GM18519 (cell line): ENCODE measurements at regions not wholly inside any gene's neighbourhood (a gene's known extent, or its start where the extent isn't known, plus 50 kb on each side); places are given as distances from the start of the nearest gene placed in this dataset.
A peak's percentile ranks its signal among the peaks of the same experiment; 100 is the strongest.
"Not testable (repeated sequence)": the region's sequence is repeated elsewhere in the genome, so short reads cannot be mapped to it uniquely, and the experiment has no call there.

ENCODE experiments used
- ATAC-seq: cut with Tn5 transposase; IDR thresholded peaks from one replicate; pipeline ENCODE4 v1.9.1; 2021; ENCODE audit warnings: mild to moderate bottlenecking, moderate library complexity; ENCODE audit not compliant: unreplicated experiment, low FRiP score

DNA sequence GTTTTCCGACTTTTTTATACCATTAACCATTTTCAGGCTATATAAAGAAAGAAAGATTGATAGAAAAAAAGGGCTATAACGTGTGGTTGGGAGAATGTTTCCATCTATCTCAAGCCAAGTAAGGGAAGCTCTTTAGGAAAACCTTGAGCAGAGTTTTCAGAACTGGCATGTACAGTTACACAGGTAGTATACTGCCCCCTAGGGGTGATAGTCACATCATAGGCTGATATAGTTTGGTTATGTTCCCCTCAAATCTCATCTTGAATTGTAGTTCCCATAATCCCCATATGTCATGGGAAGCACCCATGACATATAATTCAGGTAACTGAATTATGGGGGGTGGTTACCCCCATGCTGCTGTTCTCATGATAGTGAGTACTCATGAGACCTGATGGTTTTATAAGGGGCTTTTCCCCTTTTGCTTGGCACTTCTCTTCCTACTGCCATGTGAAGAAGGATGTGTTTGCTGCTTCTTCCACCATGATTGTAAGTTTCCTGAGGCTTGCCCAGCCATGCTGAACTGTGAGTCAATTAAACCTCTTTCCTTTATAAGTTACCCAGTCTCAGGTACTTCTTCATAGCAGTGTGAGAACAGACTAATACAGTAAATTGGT lies 186.8 kb downstream of the TMA16 start:
- ATAC-seq, result peak; percentile 75

- no peak for ATAC-seq
Observed at GRCh38 chr4:163688856-163689255, 194.4 kb downstream of the TMA16 start.

DNA sequence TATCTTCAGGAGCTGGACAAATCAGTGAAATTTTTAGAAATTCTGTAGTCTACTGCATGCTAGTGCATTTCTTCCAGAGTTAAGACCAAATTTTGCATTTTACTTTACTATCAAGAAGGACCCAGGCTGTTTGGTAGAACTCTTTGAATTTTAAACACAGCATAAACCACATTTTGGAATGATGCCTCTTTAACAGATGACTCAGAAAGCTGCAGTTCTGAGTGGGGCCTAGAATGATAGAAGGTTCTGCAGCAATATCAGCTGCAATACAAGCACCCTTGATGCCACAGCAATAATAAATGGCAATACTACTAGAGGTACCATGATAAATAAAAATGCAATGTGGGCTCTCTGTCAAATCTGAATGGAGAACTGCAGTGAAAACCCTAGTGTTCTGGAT lies 198.7 kb downstream of the TMA16 start:
- no peak for ATAC-seq

- no peak for ATAC-seq
Observed at GRCh38 chr4:163693776-163694175, 199.3 kb downstream of the TMA16 start.

GRCh38 chr4:163694385-163694784 lies 199.9 kb downstream of the TMA16 start:
- no peak for ATAC-seq

GRCh38 chr4:163697121-163697520 lies 202.6 kb downstream of the TMA16 start:
- ATAC-seq, result no peak

DNA sequence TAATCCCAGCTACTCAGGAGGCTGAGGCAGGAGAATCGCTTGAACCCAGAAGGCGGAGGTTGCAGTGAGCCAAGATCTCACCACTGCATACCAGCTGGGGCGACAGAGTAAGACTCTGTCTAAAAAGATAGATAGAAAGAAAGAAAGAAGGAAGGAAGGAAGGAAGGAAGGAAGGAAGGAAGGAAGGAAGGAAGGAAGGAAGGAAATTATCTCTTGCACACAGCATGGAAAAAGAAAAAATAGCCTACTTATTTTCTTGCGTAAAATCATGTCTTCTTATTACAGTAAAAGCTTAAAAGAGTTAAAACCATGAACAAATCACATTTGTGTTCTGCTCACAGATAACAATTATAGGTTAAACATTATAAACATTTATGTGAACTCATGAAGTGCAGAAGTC lies 205.9 kb downstream of the TMA16 start:
- not testable (repeated sequence) for ATAC-seq

- ATAC-seq, result peak; percentile 97
Observed at GRCh38 chr4:163701916-163702315, 207.4 kb downstream of the TMA16 start.

GRCh38 chr4:163702736-163703135 lies 208.2 kb downstream of the TMA16 start:
- ATAC-seq, result no peak

GRCh38 chr4:163703251-163703650 lies 208.8 kb downstream of the TMA16 start:
- no peak for ATAC-seq

- no peak for ATAC-seq
Observed at GRCh38 chr4:163707873-163708272, 213.4 kb downstream of the TMA16 start.

DNA sequence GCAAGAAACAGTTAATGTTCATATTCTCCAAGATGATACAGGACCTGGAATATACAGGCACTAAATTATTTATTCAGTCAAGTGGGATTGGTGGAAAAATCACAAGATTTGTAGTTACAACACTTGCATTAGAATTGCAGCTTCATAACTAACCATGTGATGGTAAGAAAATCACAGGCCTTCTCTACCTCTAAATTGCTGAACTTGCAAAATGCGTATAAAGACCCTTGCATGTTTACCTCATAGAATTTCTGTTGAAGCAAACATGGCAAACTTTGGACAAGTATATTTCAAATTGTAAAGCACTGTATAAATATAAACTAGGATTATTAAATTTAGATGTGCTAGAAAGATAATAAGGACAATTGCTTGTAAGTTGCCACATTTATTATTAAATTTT lies 215.1 kb downstream of the TMA16 start:
- ATAC-seq, result no peak

DNA sequence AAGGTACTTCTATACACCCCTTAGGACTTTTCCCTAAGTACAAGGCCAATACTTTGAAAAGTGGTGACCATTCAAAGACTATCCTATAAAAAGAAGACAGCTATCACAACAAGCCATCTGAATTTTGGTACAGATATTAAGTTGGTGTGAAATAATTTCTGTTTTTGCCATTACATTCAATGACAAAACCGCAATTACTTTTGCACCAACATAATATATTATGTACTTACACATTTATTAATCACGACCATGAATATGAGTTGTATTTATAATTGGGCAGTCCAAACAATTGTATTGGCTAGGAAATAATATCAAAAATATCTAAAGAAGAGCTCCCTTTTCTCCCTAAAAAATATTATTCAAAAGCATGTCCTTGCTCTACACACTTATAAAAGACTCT lies 215.7 kb downstream of the TMA16 start:
- ATAC-seq, result no peak

DNA sequence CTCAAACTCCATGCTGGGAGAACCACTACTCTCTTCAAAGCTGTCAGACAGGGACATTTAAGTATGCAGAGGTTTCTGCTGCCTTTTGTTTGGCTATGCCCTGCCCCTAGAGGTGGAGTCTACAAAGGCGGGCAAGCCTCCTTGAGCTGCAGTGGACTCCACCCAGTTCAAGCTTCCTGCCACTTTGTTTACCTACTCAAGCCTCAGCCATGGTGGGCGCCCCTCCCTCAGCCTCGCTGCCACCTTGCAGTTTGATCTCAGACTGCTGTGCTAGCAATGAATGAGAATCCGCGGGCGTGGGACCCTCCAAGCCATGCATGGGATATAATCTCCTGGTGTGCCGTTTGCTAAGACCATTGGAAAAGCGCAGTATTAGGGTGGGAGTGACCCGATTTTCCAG lies 230.0 kb downstream of the TMA16 start:
- ATAC-seq, result not testable (repeated sequence)

GRCh38 chr4:163726641-163727040 lies 232.2 kb downstream of the TMA16 start:
- no peak for ATAC-seq

DNA sequence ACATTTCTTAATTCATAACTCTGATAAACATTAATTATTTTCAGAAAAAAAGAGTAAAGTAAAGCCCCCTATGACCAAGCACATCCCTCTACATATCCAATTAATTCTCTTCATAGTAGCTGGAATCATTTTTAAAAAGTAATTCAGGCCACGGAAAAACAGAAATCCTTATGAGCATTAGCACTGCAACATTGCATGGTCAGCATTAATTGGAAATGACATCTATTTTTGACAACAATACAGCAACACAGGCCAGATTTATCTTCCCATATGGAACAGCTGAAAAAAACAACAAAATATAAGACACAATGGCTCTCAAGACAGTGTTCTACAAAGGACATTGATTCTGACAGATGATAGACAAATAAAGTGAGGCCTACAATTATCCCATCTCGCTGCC lies 236.6 kb downstream of the TMA16 start:
- ATAC-seq, result no peak

DNA sequence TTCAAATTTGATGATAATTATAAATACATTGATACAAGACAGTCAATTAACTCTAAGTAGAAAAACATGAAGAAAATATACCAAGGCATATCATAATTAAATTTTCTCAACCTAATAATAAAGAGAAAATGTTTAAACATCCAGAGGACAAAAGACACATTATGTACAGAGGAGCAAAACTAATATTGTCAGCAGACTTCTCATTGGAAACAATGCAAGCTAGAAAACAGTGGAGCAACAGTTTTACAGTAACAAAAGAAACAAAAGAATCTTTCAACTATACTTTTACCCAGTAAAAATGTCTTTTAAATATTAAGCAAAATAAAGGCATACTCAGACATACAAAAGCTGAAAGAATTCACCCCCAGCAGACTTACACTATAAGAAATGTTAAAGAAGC lies 238.0 kb downstream of the TMA16 start:
- ATAC-seq, result no peak

- ATAC-seq, result no peak
Observed at GRCh38 chr4:163736876-163737275, 242.4 kb downstream of the TMA16 start.

DNA sequence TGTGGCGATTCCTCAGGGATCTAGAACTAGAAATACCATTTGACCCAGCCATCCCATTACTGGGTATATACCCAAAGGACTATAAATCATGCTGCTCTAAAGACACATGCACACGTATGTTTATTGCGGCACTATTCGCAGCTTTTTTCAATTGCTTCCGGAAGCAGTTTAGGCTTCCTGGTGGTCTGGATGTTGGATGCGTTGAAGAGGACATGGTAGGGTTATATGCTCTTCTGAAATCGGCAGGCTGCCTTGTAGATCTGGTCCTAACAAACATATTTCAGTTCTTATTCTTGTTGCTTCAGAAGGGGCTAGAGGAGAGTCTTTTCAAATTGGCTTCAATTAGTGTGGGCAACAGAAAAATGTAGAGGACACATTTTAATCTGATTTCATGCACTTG lies 243.4 kb downstream of the TMA16 start:
- not testable (repeated sequence) for ATAC-seq

- ATAC-seq, result no peak
Observed at GRCh38 chr4:163738521-163738920, 244.0 kb downstream of the TMA16 start.

DNA sequence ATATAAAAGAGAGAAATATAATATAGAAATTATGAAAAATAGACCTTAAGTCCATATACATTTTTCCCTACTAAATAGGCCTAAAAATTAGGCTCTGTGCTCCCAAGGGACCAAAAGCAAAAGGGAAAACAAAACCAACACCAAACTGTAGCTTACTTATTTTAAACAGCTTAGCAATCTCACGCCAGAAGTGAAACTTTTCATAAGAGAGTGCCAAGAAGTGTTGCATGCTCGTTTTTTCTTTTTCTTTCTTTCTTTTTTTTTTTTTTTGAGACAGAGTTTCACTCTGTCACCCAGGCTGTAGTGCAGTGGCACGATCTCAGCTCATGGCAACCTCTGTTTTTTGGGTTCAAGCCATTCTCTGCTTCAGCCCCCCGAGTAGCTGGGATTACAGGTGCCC lies 250.4 kb downstream of the TMA16 start:
- ATAC-seq, result peak; percentile 97

DNA sequence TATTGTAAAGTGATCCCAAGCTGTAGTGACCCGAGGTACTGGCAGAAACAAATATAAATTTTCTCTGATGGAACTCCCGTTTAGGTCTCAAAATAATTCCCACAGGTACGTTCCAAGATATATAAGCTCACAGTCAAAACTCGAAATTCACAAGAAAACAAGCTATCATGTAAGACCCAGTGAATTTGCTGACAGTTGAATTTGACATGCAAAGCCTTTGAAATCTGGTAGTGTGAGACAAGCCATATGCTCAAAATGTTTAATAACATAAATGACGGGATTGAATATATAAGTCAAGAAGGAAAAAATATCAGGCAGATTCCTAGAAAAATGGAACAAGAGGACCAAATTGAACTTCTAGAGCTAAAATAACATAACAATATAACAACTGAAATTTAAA lies 252.8 kb downstream of the TMA16 start:
- no peak for ATAC-seq

GRCh38 chr4:163747886-163748285 lies 253.4 kb downstream of the TMA16 start:
- ATAC-seq, result no peak
